Mucosa of descending colon (tissue), 3 donors: ENCODE measurements at regions not wholly inside any gene's neighbourhood (a gene's known extent, or its start where the extent isn't known, plus 50 kb on each side); places are given as distances from the start of the nearest gene placed in this dataset.

Experiments used
- ATAC-seq: fragments of 200-7000 bp; cut with Tn5 transposase; one replicate; pipeline ENCODE4 v1.9.1; 2020; ENCODE audit warnings: mild to moderate bottlenecking, moderate library complexity
- DNase-seq, 3 donors: peaks; one replicate each; pipeline ENCODE4 v3.0.0-alpha.2; 2020
- H3K36me3 ChIP-seq: fragments of 200-600 bp; one replicate; pipeline ENCODE4 v1.8.0; 2021; ENCODE audit warnings: low read depth, mild to moderate bottlenecking
- H3K4me1 ChIP-seq: fragments of 200-600 bp; one replicate; pipeline ENCODE4 v1.8.0; 2021; ENCODE audit warnings: low read depth, mild to moderate bottlenecking
- H3K4me3 ChIP-seq: fragments of 200-600 bp; one replicate; pipeline ENCODE4 v1.8.0; 2021; ENCODE audit warnings: mild to moderate bottlenecking
- H3K9me3 ChIP-seq: fragments of 200-600 bp; one replicate; pipeline ENCODE4 v1.8.0; 2021; ENCODE audit warnings: mild to moderate bottlenecking
- intact Hi-C, 2 donors: fragments of 100-400 bp; cut with DNase I in 1 of 2; cut with micrococcal nuclease in 1 of 2; formaldehyde crosslinking; loops; one replicate each; pipeline versions ENCODE4 v1.11.0 to v1.11.1; 2022; cut with DNase I, micrococcal nuclease
- TF ChIP-seq, protein P1 (sequence below): fragments of 200-600 bp; IDR thresholded peaks from one replicate; pipeline ENCODE4 v1.8.0; 2022; ENCODE audit warnings: antibody characterized with exemption, mild to moderate bottlenecking
- donor health status: DM: no; HTN: no; CAD: no; lungs with moderate emphysema.
- donor health status: DM: no; HTN: no; CAD: no.
- donor health status: DM: no; HTN: yes; CAD: no.

DNA sequence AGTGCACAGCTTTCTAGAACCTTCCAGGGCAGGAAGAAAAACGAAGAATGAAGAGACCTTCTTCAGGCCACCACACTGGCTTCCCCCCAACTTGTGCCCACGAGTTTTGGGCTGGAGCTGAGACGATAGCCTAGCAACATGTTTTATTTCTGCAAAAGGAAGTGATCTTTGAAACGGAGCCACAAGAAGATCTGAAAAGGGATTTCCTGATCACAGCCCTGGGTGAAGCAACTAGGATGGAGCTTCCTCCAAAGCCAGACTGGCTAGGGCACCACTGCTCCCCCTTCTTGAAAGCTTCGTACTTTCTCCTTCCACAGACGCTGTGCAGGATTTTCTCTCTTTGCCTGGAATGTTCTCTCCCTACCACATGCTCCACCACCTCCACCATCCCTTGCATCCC, 418.3 kb downstream of the MED13L start:
- no peak for DNase-seq
- TF ChIP-seq, protein P1, sequence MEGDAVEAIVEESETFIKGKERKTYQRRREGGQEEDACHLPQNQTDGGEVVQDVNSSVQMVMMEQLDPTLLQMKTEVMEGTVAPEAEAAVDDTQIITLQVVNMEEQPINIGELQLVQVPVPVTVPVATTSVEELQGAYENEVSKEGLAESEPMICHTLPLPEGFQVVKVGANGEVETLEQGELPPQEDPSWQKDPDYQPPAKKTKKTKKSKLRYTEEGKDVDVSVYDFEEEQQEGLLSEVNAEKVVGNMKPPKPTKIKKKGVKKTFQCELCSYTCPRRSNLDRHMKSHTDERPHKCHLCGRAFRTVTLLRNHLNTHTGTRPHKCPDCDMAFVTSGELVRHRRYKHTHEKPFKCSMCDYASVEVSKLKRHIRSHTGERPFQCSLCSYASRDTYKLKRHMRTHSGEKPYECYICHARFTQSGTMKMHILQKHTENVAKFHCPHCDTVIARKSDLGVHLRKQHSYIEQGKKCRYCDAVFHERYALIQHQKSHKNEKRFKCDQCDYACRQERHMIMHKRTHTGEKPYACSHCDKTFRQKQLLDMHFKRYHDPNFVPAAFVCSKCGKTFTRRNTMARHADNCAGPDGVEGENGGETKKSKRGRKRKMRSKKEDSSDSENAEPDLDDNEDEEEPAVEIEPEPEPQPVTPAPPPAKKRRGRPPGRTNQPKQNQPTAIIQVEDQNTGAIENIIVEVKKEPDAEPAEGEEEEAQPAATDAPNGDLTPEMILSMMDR = no peak
- Histone ChIP-seq H3K9me3 (no peaks in the 10 kb centered on the region), H3K36me3 (no peaks in the 10 kb centered on the region), H3K4me1 (peaks cover 12% of the 10 kb centered on the region), H3K4me3 (no peak overlapping the region)
- intact Hi-C loops = no loop called here
- ATAC-seq = no peak

DNA sequence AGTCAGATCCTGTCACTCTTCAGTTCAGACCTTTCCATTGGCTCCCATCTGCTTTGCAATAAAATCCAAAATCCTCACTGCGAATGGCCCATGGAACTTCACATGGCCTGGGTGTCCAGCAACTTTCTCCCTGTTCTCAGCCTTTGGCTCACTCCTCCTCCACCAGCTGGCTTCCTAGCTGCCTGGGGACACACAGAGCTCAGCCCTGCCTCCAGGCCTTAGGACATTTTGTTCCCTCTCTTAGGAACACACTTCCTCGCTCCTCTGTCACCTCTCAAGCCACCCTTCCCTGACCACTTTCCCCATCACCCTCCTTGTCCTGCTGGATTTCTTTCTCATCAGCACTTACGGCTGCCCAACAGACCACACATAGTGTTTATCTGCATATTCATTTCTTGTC, 419.6 kb downstream of the MED13L start:
- TF ChIP-seq, protein P1 = no peak
- intact Hi-C loops = no loop called here
- no peak for ATAC-seq

DNA sequence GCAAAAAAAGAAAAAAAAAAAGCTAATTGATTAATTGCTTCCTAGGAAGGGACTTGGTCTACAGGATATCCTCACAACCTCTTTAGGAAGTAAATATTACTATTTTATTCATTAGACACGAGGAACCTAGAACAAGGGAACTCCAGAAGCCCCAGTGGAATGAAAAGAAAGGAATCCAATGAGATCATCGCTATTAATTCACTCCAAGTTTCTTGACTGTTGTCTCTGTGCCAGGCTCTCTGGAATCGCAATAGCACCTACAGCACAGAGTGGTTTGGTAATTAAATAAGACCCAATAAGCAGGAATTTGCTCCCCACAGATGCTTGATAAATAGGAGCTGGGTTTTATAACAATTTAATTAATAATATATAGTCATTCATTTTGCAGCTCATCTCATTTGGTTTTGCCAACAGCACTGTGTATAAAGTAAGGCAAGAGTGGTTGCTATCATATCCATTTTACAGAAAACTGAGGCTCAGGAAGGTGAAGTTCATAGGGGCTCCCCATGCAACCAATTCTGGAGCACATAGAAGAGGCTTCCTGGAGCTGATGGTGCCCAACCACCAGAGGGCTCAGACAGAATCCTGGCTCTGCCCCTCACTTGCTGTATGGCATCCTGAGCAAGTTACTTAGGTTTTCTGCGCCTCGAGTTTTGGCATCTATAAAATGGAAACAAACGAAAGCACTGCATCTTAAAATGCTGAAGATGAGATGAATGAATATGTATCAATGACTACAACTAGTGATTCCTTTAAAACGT, 420.2 kb downstream of the MED13L start:
- ATAC-seq (no peak), DNase-seq (no peak)
- Histone ChIP-seq H3K9me3 (no peaks in the 10 kb centered on the region), H3K4me3 (no peak overlapping the region), H3K36me3 (no peaks in the 10 kb centered on the region), H3K4me1 (peaks cover 12% of the 10 kb centered on the region)
- intact Hi-C loops = no loop called here
- TF ChIP-seq, protein P1 = no peak

More for the DNA sequence above, 419.6 kb downstream of the MED13L start:
- Histone ChIP-seq H3K9me3 (no peaks in the 10 kb centered on the region), H3K4me1 (peaks cover 12% of the 10 kb centered on the region), H3K36me3 (no peaks in the 10 kb centered on the region), H3K4me3 (no peak overlapping the region)
- DNase-seq = no peak

DNA sequence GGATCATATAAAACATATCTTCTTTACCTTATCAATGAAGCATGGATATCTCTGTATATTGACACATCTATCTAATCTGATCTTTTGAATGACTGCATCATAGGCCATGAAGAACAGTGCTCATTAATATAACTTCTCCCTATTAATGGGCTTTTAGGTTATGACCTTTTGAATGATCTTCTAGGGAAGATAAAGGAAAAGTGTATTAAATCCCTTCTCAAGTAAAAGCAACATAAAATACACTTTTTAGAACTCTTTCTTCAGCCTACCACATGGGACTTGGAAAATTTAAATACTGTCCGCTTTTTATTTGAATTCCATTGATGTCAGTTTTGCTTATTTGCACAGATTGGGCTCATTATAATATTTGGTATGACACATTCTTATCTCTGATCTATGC, 425.4 kb downstream of the MED13L start:
- Histone ChIP-seq H3K4me3 (no peak overlapping the region), H3K36me3 (no peaks in the 10 kb centered on the region), H3K9me3 (no peaks in the 10 kb centered on the region), H3K4me1 (no peaks in the 10 kb centered on the region)
- TF ChIP-seq, protein P1 = no peak
- DNase-seq = no peak
- intact Hi-C loops = no loop called here
- ATAC-seq = no peak

DNA sequence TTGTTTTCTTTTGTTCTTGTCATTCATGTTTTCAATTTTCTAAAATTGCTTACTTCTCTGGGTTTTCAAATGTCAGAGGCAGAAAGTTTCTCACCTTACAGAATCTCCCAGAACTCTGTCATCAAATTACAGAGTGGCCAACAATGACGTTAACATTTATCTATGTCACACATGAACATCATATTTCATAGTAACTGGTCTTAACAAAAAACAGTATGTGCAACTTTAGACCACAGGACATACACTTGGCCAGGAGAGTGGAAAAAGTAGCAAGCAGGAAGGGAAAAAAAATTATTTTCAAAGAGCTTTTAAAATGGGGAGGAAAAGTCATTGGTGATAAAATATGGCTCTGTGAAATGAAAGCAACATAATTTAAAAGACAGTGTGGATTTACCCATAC, 426.5 kb downstream of the MED13L start:
- TF ChIP-seq, protein P1 = no peak
- Histone ChIP-seq H3K4me1 (no peaks in the 10 kb centered on the region), H3K4me3 (no peak overlapping the region), H3K9me3 (no peaks in the 10 kb centered on the region), H3K36me3 (no peaks in the 10 kb centered on the region)
- DNase-seq (no peak), ATAC-seq (no peak)
- intact Hi-C loops = no loop called here
